ENCODE measurements at regions not wholly inside any gene's neighbourhood (a gene's known extent, or its start where the extent isn't known, plus 50 kb on each side); places are given as distances from the start of the nearest gene placed in this dataset.

GRCh38 chr12:71008616-71009015 lies 88.1 kb upstream of the PTPRR start:
- Histone ChIP-seq H3K27me3 (no peaks in the 10 kb centered on the region), H3K4me3 (no peak overlapping the region), H3K36me3 (no peaks in the 10 kb centered on the region), H3K27ac (no peak overlapping the region), H3K4me1 (no peaks in the 10 kb centered on the region), H3K9me3 (no peaks in the 10 kb centered on the region)
- ATAC-seq (ENCODE audit: low FRiP score in 2 of 2) (no peak), DNase-seq (no peak)
- WGBS, 2 donors, result 63 to 77% methylated on average over 2 of the region's 2 CpGs
- TF ChIP-seq POLR2A (IDR thresholded peaks at IDR 0.05) (no peak), CTCF (IDR thresholded peaks at IDR 0.05) (no peak), POLR2AphosphoS5 (IDR thresholded peaks at IDR 0.05) (no peak), EP300 (IDR thresholded peaks at IDR 0.05) (no peak)

GRCh38 chr12:71007781-71008404 lies 87.4 kb upstream of the PTPRR start:
- Histone ChIP-seq H3K9me3 (no peaks in the 10 kb centered on the region), H3K36me3 (no peaks in the 10 kb centered on the region), H3K4me3 (no peak overlapping the region), H3K4me1 (no peaks in the 10 kb centered on the region), H3K27me3 (no peaks in the 10 kb centered on the region), H3K27ac (no peak overlapping the region)
- 87 to 89% methylated on average over 2 of the region's 2 CpGs for WGBS, 2 donors
- ATAC-seq (ENCODE audit: low FRiP score in 2 of 2) (peak in 1 of 2 donors; percentile 31), DNase-seq (no peak)
- TF ChIP-seq POLR2A (IDR thresholded peaks at IDR 0.05) (no peak), EP300 (IDR thresholded peaks at IDR 0.05) (no peak)

- Histone ChIP-seq H3K27ac (no peak overlapping the region), H3K36me3 (no peaks in the 10 kb centered on the region), H3K9me3 (no peaks in the 10 kb centered on the region), H3K27me3 (no peaks in the 10 kb centered on the region), H3K4me3 (no peak overlapping the region), H3K4me1 (no peaks in the 10 kb centered on the region)
- WGBS, 2 donors, result 65 to 74% methylated on average over 3 of the region's 3 CpGs
- no peak for DNase-seq
- no peak for TF ChIP-seq CTCF (IDR thresholded peaks at IDR 0.05)
- TF ChIP-seq POLR2A (IDR thresholded peaks at IDR 0.05), result no peak
- TF ChIP-seq EP300 (IDR thresholded peaks at IDR 0.05), result no peak
- no peak for TF ChIP-seq POLR2AphosphoS5 (IDR thresholded peaks at IDR 0.05)
- no peak for ATAC-seq (ENCODE audit: low FRiP score in 2 of 2)
Observed at GRCh38 chr12:71007020-71007419, 86.5 kb upstream of the PTPRR start.

- Histone ChIP-seq H3K27me3 (no peaks in the 10 kb centered on the region), H3K9me3 (no peaks in the 10 kb centered on the region), H3K4me1 (no peaks in the 10 kb centered on the region), H3K4me3 (no peak overlapping the region), H3K36me3 (no peaks in the 10 kb centered on the region), H3K27ac (no peak overlapping the region)
- ATAC-seq (ENCODE audit: low FRiP score in 2 of 2) (no peak), DNase-seq (no peak)
- 84 to 87% methylated on average over 3 of the region's 3 CpGs for WGBS, 2 donors
- TF ChIP-seq POLR2A (IDR thresholded peaks at IDR 0.05), result no peak
- no peak for TF ChIP-seq POLR2AphosphoS5 (IDR thresholded peaks at IDR 0.05)
- no peak for TF ChIP-seq EP300 (IDR thresholded peaks at IDR 0.05)
- no peak for TF ChIP-seq CTCF (IDR thresholded peaks at IDR 0.05)
Observed at GRCh38 chr12:71005166-71005565, 84.6 kb upstream of the PTPRR start.

GRCh38 chr12:71004578-71004977 lies 84.0 kb upstream of the PTPRR start:
- no peaks in the 10 kb centered on the region for H3K27me3 ChIP-seq
- TF ChIP-seq EP300 (IDR thresholded peaks at IDR 0.05) (no peak), POLR2AphosphoS5 (IDR thresholded peaks at IDR 0.05) (no peak), CTCF (IDR thresholded peaks at IDR 0.05) (no peak), POLR2A (IDR thresholded peaks at IDR 0.05) (no peak)
- no peaks in the 10 kb centered on the region for H3K9me3 ChIP-seq
- no peaks in the 10 kb centered on the region for H3K36me3 ChIP-seq
- H3K4me1 ChIP-seq, result no peaks in the 10 kb centered on the region
- no peak overlapping the region for H3K4me3 ChIP-seq
- no peak overlapping the region for H3K27ac ChIP-seq
- ATAC-seq (ENCODE audit: low FRiP score in 2 of 2) (no peak), DNase-seq (no peak)
- 82 to 85% methylated on average over 4 of the region's 4 CpGs for WGBS, 2 donors
